ENCODE measurements at regions not wholly inside any gene's neighbourhood (a gene's known extent, or its start where the extent isn't known, plus 50 kb on each side); places are given as distances from the start of the nearest gene placed in this dataset.

GRCh38 chr2:164275659-164276058 lies 345.6 kb downstream of the GRB14 start:
- TF ChIP-seq POLR2A (IDR thresholded peaks at IDR 0.05) (no peak), POLR2AphosphoS5 (IDR thresholded peaks at IDR 0.05) (no peak)
- TF ChIP-seq, protein P1, sequence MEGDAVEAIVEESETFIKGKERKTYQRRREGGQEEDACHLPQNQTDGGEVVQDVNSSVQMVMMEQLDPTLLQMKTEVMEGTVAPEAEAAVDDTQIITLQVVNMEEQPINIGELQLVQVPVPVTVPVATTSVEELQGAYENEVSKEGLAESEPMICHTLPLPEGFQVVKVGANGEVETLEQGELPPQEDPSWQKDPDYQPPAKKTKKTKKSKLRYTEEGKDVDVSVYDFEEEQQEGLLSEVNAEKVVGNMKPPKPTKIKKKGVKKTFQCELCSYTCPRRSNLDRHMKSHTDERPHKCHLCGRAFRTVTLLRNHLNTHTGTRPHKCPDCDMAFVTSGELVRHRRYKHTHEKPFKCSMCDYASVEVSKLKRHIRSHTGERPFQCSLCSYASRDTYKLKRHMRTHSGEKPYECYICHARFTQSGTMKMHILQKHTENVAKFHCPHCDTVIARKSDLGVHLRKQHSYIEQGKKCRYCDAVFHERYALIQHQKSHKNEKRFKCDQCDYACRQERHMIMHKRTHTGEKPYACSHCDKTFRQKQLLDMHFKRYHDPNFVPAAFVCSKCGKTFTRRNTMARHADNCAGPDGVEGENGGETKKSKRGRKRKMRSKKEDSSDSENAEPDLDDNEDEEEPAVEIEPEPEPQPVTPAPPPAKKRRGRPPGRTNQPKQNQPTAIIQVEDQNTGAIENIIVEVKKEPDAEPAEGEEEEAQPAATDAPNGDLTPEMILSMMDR (IDR thresholded peaks at IDR 0.05 in 8 of 11, conservative IDR thresholded peaks at IDR 0.05 in 3 of 11): no peak

All from spleen (tissue), 7 donors.